GM19043 (cell line): ENCODE measurements at regions not wholly inside any gene's neighbourhood (a gene's known extent, or its start where the extent isn't known, plus 50 kb on each side); places are given as distances from the start of the nearest gene placed in this dataset.
"Not testable (repeated sequence)": the region's sequence is repeated elsewhere in the genome, so short reads cannot be mapped to it uniquely, and the experiment has no call there.

Source experiments
- ATAC-seq: cut with Tn5 transposase; IDR thresholded peaks from one replicate; pipeline ENCODE4 v1.9.1; 2021; ENCODE audit warnings: low read depth; ENCODE audit not compliant: unreplicated experiment

DNA sequence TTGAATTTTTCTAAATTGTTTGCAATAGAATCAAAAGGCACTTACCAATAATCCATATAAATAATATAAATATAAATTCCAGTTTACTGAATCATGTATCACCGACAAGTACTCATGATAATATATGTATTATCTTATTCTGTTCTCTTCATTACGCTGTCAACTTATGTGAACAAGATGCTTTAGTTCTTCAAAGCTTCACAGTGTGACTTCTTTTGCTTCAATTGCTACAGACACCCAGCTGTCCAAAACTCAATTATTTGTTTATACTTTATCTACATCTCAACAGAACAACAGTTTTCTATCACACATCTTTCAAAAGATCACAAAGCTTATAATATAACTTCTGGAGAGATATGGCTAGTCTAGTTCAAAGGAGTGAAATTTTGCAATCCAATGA lies 1499.9 kb upstream of the PCDH10 start:
- ATAC-seq: no peak

DNA sequence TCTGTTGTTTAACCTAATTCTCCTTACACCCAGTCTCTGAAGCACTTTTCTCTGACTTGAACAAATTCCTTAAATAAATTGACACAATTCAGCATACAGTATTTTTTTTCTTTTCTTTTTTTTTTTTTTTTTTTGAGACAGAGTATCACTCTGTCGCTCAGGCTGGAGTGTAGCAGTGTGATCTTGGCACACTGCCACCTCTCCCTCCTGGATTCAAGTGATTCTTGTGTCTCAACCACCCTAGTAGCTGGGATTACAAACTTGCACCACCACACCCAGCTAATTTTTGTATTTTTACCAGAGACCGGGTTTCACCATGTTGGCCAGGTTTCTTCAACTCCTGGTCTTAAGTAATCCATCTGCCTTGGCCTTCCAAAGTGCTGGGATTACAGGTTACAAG lies 1498.1 kb upstream of the PCDH10 start:
- no peak for ATAC-seq

GRCh38 chr4:131683314-131683713 lies 1465.8 kb upstream of the PCDH10 start:
- ATAC-seq: not testable (repeated sequence)

GRCh38 chr4:131721883-131722282 lies 1427.2 kb upstream of the PCDH10 start:
- no peak for ATAC-seq

GRCh38 chr4:131723069-131723468 lies 1426.0 kb upstream of the PCDH10 start:
- ATAC-seq: not testable (repeated sequence)

DNA sequence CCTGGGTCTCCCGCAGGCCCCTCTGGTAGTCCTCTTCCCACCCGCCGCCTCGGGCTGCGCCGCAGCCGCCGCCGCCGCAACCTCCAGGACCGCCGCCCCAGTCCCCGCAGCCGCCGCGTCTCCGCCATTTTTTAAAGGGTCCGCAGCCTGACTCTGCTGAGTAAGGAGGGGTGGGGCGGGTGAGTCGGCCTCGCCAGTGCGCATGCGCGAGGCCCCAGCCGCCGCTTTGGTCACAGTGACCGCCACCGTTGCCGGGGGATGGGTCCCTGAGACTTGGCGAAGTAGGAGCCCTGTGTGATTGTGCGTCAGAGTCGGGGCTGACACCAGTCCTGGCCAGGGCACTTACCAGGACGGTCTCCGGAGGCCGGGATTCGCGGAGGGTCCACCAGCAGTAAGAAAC lies 1424.2 kb upstream of the PCDH10 start:
- not testable (repeated sequence) for ATAC-seq

DNA sequence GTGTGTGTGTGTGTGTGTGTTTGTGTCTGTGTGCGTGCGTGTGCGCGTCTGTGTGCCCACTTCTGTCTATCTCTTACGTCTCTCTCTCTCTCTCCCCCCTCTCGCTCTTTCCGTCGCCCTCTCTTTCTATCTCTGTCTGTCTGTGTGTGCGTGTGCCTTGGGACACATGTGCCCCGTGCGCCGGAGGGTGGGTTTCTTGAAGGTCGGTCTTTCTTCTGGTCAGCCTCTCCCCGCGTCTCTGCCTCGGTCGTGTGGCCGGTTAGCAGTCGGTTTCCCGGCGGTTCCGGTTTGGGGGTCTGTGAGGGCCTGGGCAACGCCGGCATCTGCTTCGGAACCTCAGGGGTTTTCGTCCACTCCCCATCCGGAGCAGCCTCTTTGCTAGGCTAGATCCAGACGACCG lies 1423.6 kb upstream of the PCDH10 start:
- ATAC-seq: not testable (repeated sequence)

GRCh38 chr4:131726940-131727339 lies 1422.2 kb upstream of the PCDH10 start:
- ATAC-seq: not testable (repeated sequence)

DNA sequence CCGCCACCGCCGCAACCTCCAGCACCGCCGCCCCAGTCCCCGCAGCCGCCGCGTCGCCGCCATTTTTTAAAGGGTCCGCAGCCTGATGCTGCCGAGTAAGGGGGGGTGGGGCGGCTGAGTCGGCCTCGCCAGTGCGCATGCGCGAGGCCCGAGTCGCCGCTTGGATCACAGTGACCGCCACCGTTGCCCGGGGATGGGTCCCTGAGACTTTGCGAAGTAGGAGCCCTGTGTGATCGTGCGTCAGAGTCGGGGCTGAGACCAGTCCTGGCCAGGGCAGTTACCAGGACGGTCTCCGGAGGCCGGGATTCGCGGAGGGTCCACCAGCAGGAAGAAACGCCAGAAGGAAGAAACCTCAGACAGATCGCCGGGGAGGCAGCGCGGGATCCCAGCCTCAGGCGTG lies 1421.7 kb upstream of the PCDH10 start:
- ATAC-seq: not testable (repeated sequence)

- not testable (repeated sequence) for ATAC-seq
These were observed 1419.9 kb upstream of the PCDH10 start for GRCh38 chr4:131729205-131729604.

DNA sequence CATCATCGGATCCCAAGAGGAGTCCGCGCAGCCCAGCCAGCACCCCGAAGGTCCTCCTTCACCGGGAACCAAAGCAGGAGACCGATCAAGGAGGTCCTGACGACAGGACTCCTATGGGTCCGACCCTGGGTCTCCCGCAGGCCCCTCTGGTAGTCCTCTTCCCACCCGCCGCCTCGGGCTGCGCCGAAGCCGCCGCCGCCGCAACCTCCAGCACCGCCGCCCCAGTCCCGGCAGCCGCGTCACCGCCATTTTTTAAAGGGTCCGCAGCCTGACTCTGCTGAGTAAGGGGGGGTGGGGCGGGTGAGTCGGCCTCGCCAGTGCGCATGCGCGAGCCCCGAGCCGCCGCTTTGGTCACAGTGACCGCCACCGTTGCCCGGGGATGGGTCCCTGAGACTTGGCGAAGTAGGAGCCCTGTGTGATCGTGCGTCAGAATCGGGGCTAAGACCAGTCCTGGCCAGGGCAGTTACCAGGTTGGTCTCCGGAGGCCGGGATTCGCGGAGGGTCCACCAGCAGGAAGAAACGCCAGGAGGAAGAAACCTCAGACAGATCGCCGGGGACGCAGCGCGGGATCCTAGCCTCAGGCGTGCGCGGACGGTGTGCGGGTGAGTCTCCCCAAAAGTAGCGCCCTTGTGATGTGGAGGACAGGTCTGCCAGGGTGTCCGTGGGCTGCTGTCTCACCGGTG lies 1419.2 kb upstream of the PCDH10 start:
- not testable (repeated sequence) for ATAC-seq

GRCh38 chr4:131730574-131730973 lies 1418.5 kb upstream of the PCDH10 start:
- ATAC-seq: not testable (repeated sequence)

DNA sequence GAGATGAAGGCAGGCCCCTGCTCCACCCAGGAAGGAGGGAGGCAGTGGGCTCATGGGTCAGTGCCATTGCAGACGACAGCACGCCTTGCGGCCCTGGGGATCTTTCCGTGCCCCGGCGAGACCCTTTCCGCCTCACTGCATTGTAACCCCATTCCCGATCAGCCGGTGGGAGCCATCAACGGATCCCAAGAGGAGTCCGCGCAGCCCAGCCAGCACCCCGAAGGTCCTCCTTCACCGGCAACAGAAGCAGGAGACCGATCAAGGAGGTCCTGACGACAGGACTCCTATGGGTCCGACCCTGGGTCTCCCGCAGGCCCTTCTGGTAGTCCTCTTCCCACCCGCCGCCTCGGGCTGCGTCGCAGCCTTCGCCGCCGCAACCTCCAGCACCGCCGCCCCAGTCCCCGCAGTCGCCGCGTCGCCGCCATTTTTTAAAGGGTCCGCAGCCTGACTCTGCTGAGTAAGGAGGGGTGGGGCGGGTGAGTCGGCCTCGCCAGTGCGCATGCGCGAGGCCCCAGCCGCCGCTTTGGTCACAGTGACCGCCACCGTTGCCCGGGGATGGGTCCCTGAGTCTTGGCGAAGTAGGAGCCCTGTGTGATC lies 1417.0 kb upstream of the PCDH10 start:
- not testable (repeated sequence) for ATAC-seq

DNA sequence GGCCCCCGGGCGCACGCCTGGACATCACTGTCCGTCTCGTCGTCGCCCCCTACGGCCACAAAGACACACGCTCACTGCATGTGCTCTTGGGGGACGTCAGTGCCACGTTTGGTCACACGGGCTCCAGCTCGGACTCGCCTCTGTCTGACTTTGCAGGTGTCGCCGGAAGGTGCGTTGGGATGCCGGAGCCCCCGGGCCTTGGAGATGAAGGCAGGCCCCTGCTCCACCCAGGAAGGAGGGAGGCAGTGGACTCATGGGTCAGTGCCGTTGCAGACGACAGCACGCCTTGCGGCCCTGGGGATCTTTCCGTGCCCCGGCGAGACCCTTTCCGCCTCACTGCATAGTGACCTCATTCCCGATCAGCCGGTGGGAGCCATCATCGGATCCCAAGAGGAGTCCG lies 1414.8 kb upstream of the PCDH10 start:
- not testable (repeated sequence) for ATAC-seq

- not testable (repeated sequence) for ATAC-seq
These were observed 1414.2 kb upstream of the PCDH10 start for GRCh38 chr4:131734851-131735385.

DNA sequence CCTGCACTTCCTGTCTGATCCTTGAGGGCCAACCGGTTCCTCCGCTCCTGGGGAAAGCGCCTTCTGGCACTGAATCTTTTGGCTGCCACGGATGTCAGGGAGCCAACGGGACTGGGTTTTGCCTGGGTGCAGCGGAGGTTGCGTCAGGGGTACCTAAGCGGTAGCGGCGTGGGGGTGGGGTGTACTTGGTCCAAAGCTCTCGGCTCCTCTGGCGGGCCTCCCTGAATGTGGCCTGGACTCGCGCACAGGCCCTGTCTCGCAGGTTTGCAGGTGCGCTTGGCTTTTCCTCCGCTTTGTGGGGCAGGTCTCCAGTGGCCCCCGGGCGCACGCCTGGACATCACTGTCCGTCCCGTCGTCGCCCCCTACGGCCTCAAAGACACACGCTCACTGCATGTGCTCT lies 1410.1 kb upstream of the PCDH10 start:
- not testable (repeated sequence) for ATAC-seq

- ATAC-seq: not testable (repeated sequence)
These were observed 1407.3 kb upstream of the PCDH10 start for GRCh38 chr4:131741836-131742235.

DNA sequence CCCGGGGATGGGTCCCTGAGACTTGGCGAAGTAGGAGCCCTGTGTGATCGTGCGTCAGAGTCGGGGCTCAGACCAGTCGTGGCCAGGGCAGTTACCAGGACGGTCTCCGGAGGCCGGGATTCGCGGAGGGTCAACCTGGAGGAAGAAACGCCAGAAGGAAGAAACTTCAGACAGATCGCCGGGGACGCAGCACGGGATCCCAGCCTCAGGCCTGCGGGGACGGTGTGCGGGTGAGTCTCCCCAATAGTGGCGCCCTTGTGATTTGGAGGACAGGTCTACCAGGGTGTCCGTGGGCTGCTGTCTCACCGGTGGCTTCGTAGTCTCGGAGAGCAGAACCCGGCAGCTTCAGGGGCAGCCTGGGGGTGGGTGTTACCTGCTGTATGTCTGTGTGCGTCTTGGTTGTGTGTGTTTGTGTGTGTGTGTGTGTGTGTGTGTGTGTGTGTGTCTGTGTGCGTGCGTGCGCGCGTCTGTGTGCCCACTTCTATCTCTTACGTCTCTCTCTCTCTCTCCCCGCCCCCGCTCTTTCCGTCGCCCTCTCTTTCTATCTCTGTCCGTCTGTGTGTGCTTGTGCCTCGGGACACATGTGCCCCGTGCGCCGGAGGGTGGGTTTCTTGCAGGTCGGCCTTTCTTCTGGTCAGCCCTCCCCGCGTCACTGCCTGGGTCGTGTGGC lies 1406.4 kb upstream of the PCDH10 start:
- not testable (repeated sequence) for ATAC-seq

DNA sequence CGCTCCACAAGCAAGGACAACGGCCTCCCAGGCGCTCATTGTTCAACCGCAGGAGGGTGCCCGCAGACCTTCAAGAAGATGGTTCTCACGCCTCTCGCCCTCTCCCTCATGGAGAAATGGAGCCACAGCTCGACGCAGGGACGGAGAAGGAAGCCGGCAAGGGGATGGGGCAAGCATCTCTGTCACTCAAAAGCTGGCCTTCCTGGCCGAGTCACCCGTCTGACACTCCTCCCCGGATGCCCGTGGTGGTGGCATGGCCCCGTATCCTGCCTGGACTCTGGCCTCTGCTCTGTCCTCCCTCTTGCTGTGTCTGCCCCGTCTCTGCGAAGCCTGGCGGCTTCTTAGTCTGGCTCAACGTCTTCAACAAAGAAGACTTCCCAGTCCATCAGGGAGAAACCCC lies 1405.7 kb upstream of the PCDH10 start:
- not testable (repeated sequence) for ATAC-seq

DNA sequence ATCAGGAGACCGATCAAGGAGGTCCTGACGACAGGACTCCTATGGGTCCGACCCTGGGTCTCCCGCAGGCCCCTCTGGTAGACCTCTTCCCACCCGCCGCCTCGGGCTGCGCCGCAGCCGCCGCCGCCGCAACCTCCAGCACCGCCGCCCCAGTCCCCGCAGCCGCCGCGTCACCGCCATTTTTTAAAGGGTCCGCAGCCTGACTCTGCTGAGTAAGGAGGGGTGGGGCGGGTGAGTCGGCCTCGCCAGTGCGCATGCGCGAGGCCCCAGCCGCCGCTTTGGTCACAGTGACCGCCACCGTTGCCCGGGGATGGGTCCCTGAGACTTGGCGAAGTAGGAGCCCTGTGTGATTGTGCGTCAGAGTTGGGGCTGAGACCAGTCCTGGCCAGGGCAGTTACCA lies 1401.9 kb upstream of the PCDH10 start:
- not testable (repeated sequence) for ATAC-seq

- not testable (repeated sequence) for ATAC-seq
These were observed 1399.9 kb upstream of the PCDH10 start for GRCh38 chr4:131749224-131749623.
